ENCODE measurements at regions not wholly inside any gene's neighbourhood (a gene's known extent, or its start where the extent isn't known, plus 50 kb on each side); places are given as distances from the start of the nearest gene placed in this dataset.

GRCh38 chr1:177817937-177818875 lies 151.7 kb downstream of the SEC16B start:
- Histone ChIP-seq H4K8ac (ENCODE audit: low read depth in 2 of 2, low read length in 2 of 2) (no peak overlapping the region), H2BK120ac (ENCODE audit: low read depth, low read length) (no peak overlapping the region), H4K91ac (ENCODE audit: insufficient read depth, low read depth, low read length) (no peak overlapping the region), H3K9me3 (ENCODE audit: control insufficient read depth, insufficient read depth, low read length) (no peaks in the 10 kb centered on the region), H2BK15ac (ENCODE audit: low read depth, low read length) (no peak overlapping the region), H3K4ac (ENCODE audit: low read depth, low read length) (no peak overlapping the region), H2AFZ (replicated peaks; ENCODE audit: low read length, poor library complexity) (no peak overlapping the region), H3K23ac (ENCODE audit: low read depth, low read length) (no peak overlapping the region), H3K36me3 (ENCODE audit: control insufficient read depth, insufficient read depth, low read length) (no peaks in the 10 kb centered on the region), H2BK5ac (ENCODE audit: low read depth, low read length, poor library complexity, severe bottlenecking) (no peak overlapping the region), H2AK5ac (ENCODE audit: low read depth, low read length) (no peak overlapping the region), H3K27ac (ENCODE audit: insufficient read depth, low read length) (no peak overlapping the region), H3K4me1 (ENCODE audit: control insufficient read depth, insufficient read depth, low read length) (no peaks in the 10 kb centered on the region), H3K18ac (ENCODE audit: low read depth, low read length) (no peak overlapping the region), H4K20me1 (ENCODE audit: insufficient read depth, low read length) (no peaks in the 10 kb centered on the region), H3K14ac (replicated peaks; ENCODE audit: low read depth, low read length) (no peak overlapping the region), H3K4me3 (ENCODE audit: insufficient read depth, low read depth, low read length) (no peak overlapping the region), H3K56ac (ENCODE audit: extremely low read depth, insufficient read depth, low read length) (no peak overlapping the region), H3K27me3 (ENCODE audit: control insufficient read depth, insufficient read depth, low read length) (peaks cover 13% of the 10 kb centered on the region), H2BK20ac (ENCODE audit: low read depth, low read length) (no peak overlapping the region), H3K4me2 (ENCODE audit: low read depth, low read length) (no peak overlapping the region), H2AK9ac (replicated peaks; ENCODE audit: low read depth, low read length, poor library complexity) (no peak overlapping the region), H3K9ac (ENCODE audit: low read depth, low read length) (no peak overlapping the region), H3K9me1 (ENCODE audit: insufficient read depth, low read length) (no peaks in the 10 kb centered on the region), H3K79me1 (ENCODE audit: low read depth in 1 of 2, low read length in 2 of 2) (no peaks in the 10 kb centered on the region), H4K5ac (ENCODE audit: low read depth, low read length) (no peak overlapping the region)
- no TSS peak for BruUV-seq (replicated peaks)
- no peak for ATAC-seq (ENCODE audit: low read depth)
- TF ChIP-seq RFX5 (IDR thresholded peaks at IDR 0.05; ENCODE audit: low read depth, low read length) (no peak), MAFK (IDR thresholded peaks at IDR 0.05; ENCODE audit: low read depth, low read length) (no peak), RAD21 (IDR thresholded peaks at IDR 0.05; ENCODE audit: low read length) (no peak), RCOR1 (IDR thresholded peaks at IDR 0.05; ENCODE audit: insufficient replicate concordance, low read length) (no peak), SMC3 (IDR thresholded peaks at IDR 0.05; ENCODE audit: low read depth, low read length) (no peak), BHLHE40 (IDR thresholded peaks at IDR 0.05; ENCODE audit: low read depth, low read length) (no peak), MXI1 (IDR thresholded peaks at IDR 0.05; ENCODE audit: borderline replicate concordance, low read depth, low read length) (no peak), ELK1 (IDR thresholded peaks at IDR 0.05; ENCODE audit: borderline replicate concordance, low read depth, low read length) (no peak), FOS (IDR thresholded peaks at IDR 0.05; ENCODE audit: low read depth, low read length) (no peak), MAZ (IDR thresholded peaks at IDR 0.05; ENCODE audit: borderline replicate concordance, low read depth, low read length) (no peak), POLR2A (IDR thresholded peaks at IDR 0.05; ENCODE audit: low read depth, low read length) (no peak), CEBPB (IDR thresholded peaks at IDR 0.05; ENCODE audit: low read depth, low read length) (no peak), CTCF (conservative IDR thresholded peaks at IDR 0.05; ENCODE audit: low read depth, low read length) (no peak), CHD1 (IDR thresholded peaks at IDR 0.05; ENCODE audit: low read depth, low read length) (no peak), NFE2L2 (IDR thresholded peaks at IDR 0.05; ENCODE audit: low read depth, low read length) (no peak), USF2 (IDR thresholded peaks at IDR 0.05; ENCODE audit: low read depth, low read length) (no peak)
- ChIA-PET POLR2A (ENCODE audit: unreplicated experiment) (no interaction called here), CTCF (no interaction called here)
- DNase-seq, result no peak
- in situ Hi-C loops (cut with MboI; ENCODE audit: low sequenced_read_pairs) (no loop called here), intact Hi-C loops (cut with micrococcal nuclease) (no loop called here), dilution Hi-C loops (cut with HindIII; ENCODE audit: low sequenced_read_pairs, unreplicated experiment) (no loop called here)
- WGBS, 2 experiments (ENCODE audit: extremely low coverage in 2 of 2, insufficient read length in 1 of 2), result no CpG with 5 or more reads among the region's 7 CpGs
